GM21825 (cell line): ENCODE measurements at regions not wholly inside any gene's neighbourhood (a gene's known extent, or its start where the extent isn't known, plus 50 kb on each side); places are given as distances from the start of the nearest gene placed in this dataset.

Source experiments
- ATAC-seq: cut with Tn5 transposase; IDR thresholded peaks from one replicate; pipeline ENCODE4 v1.9.1; 2021; ENCODE audit warnings: mild to moderate bottlenecking, moderate library complexity; ENCODE audit not compliant: unreplicated experiment

DNA sequence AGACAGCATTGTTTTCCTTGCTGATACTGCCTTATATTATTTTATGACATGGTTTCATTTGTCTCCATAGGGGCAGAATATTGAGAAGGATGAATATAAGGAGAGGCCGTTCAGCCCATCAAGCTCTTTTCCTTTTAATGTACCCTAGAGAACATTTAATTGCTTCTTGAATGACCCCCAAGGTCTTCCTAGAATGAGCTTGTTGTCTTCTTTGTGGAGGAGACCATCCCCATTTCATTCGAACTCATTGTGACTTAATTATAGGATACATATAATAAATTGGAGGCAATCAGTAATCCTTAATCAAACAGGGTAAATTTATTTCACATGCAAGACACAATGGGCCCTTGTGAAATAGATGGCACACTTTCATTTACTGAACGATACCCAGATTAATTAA, 231.3 kb downstream of the MDFIC start:
- no peak for ATAC-seq

DNA sequence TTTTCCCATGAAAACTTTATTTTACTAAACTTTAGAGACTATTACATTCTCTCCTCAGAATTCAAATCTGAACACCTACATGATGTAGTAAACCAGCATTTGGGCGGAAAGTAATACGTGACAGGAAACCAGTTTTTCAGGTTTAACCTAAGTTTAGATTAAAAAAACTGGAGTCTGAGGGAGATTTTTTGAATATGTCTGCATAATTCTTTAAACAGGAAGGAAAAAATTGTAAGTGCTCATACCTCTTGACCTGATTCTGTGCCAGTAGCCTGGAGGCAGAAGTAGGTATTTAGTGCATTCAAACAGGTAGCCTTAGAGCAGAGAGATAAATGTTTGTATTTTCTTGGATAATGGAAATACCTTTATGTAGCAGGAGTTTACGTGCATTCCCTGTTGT, 224.3 kb downstream of the MDFIC start:
- ATAC-seq, result no peak

DNA sequence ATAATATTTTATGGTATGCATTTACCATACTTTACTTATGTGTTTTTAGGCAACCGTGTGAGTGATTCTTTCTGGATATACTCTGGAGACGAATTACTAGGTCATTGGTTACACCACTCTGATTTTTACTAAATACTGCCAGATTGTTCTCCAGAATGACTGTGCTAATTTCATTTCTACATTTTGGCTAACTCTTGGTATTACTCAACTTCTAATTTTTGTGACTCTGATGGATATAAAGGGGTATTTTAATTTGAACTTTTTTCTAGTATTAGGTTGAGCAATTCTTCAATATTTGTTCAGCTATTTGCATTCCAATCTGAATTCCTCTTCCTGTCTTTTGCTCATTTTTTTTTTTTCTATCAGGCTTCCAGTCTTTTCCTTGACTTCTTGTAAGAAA, 223.6 kb downstream of the MDFIC start:
- peak; percentile 66 for ATAC-seq

DNA sequence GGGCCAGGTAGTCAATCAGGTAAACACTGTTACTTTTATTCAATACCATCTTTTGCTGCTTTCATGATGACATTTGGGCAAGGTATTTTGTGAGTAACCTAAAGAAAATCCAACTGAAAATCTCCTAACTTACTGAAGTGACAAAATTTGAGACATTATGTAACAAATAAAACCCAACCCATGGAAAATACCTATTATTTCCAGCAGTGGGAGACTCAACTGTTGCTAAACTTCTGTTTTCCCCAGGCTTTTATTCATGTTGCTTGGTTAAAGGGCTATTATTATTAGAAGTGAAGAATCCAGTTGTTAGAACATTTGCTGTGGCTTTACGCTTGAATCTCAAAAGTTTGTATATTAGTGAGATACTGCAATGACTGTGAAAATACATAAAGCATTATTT, 215.9 kb downstream of the MDFIC start:
- ATAC-seq, result no peak

DNA sequence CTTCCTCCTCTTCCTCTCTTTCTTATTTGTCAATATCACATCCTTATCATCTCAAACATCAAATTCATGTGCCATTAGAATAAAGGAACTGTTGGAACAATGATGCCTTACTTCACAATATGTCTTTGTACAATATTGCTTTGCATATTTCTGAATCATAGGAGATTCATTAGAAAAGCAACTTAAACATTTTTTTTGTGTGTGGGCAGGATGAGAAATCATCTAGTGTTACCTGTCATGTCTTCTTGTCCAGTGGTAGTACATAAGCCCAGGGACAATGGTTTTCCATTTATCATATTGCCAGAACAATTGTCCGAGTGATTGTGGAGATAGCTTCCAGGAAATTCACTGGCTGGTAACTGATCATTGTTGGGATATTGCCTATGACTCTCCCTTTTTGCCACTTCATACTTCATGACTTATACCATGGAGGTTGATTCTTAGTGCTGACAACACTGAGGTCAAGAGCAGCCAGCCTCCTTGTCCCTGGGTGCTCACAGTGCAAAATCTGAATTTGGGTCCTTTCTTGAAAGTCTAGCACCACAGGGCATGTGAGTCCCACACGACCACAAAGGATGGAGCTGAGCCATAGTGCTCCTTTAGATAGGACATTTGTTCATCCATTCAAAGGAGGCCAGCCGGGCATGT, 215.0 kb downstream of the MDFIC start:
- no peak for ATAC-seq

DNA sequence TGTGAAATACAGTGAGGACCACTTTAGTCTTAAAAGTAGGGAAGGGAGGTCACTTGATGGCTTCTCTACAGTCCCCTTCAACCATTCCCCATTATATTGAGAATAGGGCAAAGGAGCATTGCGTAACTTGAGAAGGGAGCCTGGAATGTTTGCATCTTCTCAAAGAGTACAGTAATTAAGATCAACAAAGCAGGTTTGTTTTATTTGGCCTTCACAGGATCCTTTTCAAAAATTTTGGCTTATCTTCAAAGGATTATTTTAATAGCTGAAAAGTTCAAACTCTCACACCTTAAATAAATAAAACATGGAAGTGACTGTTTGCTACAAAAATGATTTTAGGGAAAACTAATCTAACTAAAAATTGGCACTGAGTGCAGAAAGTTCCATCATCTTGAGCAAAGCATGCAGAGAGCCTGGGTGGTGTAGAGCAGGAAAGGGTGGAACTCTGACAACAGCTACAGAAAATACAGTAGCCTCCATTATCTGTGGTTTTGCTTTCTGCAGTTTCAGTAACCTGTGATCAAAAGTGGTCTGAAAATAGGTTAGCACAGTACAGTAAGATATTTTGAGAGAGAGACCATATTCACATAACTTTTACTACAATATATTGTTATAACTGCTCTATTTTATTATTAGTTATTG, 214.0 kb downstream of the MDFIC start:
- peak; percentile 85 for ATAC-seq

DNA sequence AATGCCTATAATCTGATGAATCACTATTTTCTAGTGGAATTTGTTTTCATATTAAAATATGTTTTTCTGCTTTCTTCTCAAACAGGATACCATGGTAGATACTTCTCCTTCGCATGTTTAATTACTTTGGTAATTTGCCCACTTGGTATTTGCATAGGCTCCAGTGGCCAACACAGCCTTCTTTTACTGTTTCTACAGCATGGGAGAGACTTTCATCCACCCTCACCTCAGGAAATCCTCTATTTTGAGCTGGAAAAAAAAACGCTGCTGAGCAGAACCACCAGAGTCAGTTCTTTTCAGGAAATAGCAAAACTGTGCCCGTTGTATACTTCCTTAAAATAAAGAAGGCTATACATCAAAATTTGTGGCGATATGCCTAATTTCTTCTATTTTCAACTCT, 213.3 kb downstream of the MDFIC start:
- ATAC-seq, result no peak

DNA sequence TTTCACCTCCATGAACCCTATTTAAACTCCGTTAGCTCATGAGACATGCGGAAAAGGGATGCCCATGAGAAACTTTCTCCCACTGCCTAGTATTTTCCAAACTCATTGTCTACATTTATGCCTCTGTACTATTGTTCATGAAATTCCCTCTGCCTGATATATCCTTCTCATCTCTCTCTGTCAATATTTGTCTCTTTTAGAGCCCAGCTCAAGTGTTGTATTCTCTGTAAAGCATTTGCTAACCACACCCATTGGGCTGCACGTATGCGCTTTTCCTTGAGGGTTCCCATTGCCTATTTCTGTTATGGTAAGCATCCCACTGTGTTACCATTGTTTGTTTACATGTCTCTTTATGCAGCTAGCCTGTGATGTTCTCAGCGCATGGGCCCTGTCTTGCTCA, 211.4 kb downstream of the MDFIC start:
- ATAC-seq, result no peak

DNA sequence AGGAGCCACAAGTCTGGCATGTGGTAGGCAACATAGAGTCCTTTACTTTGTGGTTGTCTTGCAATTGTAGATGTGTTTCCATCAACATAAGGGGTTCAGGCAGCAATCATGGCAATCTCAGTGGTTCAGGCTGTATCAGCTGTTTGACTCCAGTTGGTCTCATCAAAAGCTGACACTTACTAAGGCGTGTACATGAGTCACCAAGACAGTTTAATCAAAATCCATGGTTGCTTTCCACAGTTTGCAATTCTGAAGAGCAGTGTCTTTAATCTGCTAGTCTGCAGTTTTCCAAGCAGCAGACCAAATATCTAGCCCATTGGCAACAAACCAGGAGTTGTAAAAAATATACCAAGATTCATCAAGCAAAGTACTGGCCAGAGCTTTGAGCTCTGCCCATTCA, 210.2 kb downstream of the MDFIC start:
- no peak for ATAC-seq

DNA sequence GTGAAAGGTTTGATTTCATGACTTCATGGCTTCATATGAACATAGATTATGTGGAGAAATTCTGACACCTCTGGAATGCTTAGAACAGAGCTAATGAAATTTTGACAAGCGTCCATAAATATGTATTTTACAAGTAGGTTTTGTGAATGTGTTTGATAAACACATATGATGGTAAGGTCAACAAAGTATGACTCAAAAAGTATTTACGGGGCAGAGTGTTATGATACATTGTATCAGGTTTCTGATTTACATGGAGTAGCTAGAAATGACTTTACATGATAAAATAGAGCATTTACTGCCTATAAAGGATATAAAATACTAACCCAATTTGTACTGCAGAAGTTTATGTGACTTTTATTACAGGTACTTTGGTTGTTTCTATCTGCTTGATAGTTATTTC, 206.3 kb downstream of the MDFIC start:
- no peak for ATAC-seq

DNA sequence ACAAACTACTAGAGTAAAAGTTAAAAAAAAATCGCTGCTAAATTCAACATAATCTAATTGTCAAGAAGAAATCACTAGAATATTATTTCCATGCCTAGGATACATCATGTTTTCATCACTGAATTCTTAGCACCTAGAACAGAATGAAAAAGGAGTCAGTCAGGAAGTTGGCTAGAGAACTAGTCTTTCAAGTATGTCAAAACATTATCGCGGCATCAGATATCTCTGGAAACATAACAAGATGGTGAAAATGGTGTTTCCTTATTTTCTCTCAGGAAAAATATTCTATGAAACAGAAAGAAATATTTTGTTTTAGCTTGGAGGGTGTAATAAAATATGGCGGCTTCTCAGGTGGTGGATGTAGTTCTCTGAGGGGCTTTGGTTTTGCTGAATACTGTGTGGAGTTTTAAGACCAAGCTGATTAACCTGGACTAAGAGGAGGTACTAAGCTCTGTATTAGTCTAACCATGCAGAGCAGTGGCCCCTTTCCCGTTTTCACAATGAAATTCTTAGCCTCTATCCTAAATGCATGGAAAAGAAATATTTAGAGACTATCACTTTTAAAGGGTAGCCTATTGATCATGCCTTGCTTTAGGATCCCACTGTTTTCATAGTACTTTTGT, 205.6 kb downstream of the MDFIC start:
- no peak for ATAC-seq

DNA sequence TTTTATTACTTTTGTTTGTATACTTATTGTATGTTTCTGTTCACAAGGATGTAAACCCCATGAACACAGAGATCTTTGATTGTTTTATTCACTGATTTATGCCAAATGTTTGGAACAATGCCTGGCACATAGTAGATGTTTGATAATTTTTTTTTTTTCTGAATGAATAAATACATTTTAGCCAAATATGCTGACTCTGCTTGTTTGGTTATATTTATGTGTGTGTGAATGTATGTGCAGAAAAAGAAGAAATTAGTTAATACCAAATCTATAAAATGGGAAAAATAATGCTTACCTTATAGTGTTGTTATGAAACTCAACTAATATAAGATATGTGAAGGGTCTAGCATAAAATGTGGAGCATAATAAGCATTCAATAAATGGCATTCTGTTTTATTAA, 203.9 kb downstream of the MDFIC start:
- ATAC-seq, result no peak

DNA sequence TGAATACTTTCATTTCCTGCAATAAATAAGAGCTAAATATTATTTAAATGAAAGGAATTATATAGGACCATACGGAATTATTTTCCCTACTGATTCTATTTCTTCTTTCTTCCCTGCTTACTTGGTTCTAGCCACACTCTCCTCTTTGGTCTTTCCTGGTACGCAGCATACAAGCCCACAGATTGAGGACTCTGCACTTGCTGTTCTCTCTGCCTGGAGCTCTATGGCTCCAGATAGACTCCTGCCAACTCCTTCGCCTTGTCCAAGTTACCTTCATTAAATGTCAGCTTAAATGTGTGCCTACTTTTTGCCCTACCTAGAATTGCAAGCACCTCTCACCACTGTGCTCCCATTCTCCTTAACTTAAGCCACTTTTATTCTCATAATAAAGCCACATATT, 203.4 kb downstream of the MDFIC start:
- ATAC-seq, result no peak

DNA sequence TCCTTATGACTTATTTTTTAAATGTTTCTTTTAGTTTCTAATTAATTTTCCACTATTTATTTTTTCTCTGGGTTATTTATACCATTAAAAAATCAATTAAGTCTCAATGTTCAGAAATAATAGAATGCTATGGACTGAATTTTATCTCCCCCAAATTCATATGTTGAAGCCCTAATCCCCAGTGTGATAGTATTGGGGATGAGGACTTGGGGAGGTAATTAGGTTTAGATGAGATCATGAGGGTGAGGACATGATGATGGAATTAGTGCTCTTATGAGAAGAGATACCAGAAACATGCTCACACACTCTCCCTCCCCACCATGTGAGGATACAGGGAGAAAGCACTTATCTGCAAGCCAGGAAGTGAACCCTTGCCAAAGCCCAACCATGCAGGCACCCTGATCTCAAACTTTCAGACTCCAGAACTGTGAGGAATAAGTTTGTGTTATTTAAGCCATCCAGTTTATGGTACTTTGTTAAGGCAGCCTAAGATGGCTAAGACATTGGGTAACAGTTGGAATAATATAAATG, 202.6 kb downstream of the MDFIC start:
- ATAC-seq, result no peak

DNA sequence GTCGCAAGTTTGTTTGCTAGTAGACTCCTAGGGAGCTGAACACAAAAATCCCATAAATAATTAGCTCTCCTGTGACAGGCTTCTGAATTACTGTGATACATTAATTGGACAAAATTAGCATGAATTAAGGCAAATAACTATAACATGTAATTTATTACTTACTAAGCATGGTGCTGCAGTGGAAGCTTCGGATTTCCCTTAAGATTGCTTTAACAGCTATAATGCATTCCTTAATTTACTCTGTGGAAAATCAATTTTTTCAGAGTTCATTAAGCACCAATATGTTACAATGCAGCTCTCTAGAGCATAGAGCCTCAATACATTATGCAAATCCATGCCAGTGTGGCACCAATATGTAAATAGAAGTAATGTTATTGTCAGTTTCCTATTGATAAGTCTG, 201.5 kb downstream of the MDFIC start:
- no peak for ATAC-seq

DNA sequence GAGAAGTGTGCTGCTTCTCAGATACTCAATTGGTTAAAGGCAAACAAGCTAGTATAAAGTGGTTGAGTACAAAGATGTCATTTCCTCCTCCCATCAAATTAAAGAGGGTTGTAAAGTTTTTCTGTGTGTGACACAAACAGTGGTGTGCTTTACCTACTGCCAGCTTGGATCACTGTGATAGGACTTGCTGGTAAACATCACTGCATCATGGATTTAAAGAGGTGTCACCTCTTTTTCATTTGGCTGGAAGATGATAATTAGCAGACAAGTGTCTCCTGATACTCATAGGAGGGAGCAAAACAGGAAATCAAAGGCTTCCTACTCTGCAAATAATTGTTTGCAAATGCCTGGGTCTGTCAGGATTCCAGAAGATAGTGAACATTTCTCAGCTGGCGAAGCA, 200.5 kb downstream of the MDFIC start:
- no peak for ATAC-seq

DNA sequence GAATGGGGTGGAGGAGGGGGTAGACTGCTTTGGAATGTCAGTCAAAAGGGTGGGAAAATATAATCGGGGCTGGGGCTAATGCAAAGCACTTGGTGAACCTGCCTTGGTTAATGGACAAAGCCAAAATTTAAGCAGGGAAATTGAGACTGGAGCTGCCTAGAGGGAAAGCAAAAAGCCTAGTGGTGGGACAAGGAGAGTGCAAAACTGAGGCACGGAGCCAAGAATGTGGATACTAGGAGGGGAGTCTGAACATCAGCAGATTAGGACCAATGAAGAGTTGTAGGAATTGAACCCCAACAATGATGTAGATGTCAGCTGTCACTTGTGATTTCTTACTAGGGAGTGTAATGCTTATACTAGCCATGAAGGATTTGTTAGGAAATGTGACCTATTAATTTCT, 195.9 kb downstream of the MDFIC start:
- ATAC-seq, result no peak

DNA sequence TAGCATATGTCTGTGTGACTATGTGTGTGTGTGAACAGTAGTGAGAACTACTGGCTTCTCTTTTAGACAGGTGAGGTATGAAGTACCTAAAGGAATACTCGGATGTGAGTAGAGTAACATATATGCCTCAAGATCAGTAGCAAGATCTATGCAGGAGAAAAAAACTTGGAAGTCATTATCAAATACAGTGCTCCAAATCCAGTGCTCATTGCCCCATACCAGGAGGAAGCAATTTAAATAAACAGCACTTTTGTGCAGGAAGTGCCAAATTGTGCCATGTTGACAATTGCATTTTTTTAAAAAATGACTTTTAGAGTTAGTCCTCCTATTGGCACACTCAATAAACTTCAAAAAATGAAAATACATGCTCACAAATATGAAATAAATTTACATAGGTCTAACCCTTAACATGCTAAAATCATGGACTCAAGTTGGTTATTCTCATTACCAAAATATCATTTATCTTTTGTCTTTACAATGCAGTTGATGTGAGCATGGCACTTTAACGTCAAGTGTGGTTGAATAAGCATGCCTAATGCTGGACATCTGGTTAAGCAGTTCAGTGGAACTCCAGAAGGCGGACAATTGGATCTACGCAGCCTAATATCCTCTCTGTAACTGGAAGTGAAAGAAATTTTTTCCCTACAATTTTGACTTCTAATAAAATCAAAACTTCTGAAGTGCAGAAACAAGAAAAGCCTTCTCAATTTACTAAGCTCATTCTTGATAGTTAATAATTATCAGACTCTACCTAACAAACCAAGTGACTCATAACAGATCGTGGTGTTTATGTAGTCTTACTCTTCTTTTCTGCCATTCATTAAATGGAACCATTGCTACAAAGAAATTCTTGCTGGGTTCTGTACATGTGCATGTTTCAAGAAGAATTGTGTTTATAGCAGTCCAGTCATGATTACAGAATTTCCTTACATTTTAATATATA, 195.2 kb downstream of the MDFIC start:
- no peak for ATAC-seq

DNA sequence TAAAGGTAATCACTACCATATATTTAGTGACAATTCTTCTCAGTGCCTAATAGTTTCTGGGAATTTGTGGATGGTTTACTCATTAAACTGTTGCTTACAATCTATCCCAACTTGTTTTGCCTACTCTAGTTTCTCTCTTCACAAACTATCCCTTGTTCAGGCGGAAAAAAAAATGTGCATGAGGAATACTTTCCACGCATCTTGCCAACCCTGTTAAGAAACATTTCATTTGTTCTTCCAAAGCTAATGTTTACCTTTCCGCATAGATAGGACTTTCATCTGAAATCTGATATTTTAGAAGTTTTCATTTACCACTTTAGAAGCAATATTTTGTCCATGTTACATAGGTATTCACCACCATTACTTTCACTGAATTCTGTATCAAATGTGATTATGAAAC, 191.9 kb downstream of the MDFIC start:
- ATAC-seq, result no peak

DNA sequence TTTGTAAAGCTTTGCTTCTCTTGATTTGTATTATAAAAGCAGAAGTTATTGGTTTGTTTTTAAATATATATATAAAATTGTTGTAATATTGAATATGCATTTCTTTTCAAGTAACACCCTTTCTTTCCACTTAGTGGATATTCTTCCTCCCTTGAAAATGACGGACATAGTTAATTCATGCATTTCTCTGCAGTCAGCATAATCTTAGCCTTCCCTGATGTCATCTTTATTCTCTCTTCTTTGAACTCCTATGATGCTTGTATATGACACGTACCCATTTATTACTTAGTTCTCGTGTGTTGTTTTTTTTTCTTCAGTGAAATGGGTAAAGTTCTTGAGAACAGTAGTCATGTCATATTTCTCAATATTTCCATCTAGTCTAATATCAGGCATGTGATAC, 191.2 kb downstream of the MDFIC start:
- ATAC-seq, result no peak

DNA sequence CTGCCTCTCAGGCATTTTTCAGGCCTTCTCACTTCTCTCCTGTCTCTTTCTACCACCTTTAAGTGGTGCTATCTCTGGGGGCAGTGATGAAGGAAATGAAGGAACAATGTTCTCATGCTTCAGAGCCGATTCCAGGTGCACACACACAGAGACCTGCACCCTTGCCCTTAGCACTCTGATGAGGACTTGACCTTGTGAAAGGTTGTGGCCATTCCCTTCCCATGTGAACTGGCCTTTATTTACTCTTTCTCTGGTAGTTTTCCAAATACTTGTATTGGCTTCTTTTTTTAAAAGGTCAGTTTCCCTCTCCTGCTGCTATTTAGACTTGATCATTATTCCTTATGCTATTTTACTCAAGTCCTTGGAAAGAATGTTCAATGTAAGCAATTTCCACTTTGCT, 188.6 kb downstream of the MDFIC start:
- ATAC-seq, result no peak
